GM18520 (cell line): ENCODE measurements at regions not wholly inside any gene's neighbourhood (a gene's known extent, or its start where the extent isn't known, plus 50 kb on each side); places are given as distances from the start of the nearest gene placed in this dataset.

ENCODE experiments used
- ATAC-seq: cut with Tn5 transposase; IDR thresholded peaks from one replicate; pipeline ENCODE4 v1.9.1; 2021; ENCODE audit not compliant: unreplicated experiment

DNA sequence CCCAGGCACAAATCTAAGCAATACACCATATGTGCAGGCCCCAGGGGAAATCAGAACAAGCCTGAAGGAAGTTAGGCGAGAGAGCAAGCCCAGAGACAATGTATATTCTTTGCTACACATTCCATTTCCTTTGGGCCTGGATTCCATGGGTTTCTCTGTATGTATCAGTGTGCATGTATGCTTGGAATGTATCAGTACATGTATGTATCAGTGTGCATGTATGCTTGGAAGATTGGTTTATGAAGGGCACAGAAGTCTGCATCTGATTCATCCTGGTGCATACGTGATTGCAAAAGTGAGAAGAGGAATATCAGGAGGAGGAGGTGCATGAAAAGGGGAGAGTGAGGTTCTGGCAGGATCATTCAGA lies 232.6 kb upstream of the ANKRD55 start:
- no peak for ATAC-seq

DNA sequence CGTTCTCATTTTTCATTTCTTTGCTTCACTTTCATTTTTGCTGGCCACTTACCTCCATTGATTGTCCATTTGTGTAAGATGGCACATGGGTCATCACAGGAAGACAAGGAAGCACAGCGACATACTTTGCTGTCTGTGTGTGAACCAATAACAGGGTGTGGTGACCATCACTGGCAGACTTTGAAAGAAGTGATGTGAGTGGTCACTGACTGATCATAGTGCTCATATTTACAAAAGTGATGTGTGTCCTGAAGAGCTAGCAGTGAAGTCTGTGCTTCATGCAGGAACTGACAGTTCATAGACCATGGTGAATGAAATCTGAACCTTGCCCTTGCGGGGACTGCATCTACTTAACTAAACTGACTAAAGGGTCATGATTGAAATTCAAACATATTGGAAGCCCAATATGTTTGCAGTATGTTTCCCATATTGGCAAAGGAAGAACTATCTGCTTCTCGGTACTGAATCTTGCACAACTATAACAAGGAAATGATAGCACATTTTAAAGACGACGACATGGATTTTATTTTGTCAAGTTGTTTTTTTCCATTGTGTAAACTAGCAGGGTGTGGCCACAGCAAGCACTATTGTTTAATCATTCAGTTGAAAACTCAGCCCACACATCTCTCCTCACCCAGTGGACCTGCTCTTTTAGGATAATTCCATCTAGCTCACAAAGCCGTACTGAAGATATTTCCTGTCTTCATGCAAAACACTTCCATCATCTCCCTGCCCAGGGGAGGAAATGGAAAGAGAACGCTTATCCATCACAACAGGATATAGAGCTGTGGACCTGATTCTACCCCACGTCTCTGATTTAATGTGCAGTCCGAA lies 232.0 kb upstream of the ANKRD55 start:
- ATAC-seq = no peak

DNA sequence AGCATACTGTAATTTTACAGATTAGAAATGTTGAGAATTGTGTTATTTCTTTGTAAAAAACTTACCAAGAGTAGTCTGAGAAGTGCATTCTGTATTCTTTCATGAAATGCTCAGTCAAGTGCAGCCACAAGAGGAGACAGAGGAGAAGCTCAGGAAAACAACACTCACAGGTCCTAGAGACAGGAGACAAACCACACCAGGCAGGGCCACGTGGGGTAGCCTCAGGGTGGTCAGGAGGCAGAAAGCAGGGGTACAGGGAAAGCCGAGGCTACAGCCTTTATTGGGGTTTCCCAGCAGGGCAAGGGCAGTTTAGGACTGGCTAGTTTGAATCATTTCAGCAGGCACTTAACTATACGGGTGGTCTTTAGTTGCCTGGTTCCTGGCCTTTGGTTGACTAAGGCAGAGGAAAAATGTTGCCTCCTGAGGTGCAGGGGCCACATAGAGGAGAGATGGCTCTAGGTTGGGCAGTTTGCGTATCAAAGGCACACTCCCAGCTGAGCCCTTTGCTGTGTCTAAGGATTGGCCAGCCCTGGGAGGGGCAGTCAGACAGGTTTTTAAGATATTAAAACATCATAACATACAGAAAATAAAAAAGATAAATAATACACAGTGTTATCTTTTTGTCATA lies 230.9 kb upstream of the ANKRD55 start:
- no peak for ATAC-seq

DNA sequence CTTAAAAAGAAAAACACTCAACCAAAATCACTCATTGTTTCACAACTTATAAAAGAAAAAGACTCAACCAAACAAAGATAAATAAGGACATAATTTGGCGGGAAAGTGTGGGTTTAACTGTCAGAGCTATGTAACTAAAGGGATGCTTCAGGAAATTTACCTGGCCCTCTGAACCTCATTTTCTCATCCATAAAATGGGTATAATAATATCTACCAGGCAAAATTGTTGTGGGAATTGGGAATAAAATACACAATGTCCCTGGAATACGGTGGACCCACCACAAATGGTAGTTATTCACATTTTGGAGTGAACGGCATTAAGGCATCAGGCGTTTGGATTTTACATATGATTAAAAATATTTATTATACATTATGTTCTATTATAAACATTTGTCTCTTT lies 228.5 kb upstream of the ANKRD55 start:
- ATAC-seq = no peak

DNA sequence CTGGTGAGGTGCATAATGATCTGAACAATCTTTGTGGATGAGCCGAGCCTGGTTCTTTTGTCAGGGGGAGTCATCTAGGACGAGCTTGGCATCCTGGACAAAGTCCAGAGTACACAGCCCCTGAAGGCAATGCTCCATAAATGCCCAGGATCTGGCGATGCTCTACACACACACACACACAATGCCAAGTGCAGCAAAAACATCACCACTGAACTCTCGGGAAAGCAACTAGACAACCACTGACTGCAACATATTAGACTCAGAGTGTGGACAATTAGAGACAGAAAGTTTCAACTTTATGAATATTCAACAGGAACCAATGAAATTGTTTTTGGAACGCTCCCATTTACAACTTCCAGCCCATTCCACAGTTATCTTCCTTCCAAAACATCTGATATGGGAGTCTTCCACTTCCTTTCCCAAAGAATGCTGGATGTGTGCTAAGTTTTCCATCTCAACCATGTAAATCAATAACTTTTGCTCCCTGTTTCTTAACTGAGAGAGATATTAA lies 227.6 kb upstream of the ANKRD55 start:
- no peak for ATAC-seq

DNA sequence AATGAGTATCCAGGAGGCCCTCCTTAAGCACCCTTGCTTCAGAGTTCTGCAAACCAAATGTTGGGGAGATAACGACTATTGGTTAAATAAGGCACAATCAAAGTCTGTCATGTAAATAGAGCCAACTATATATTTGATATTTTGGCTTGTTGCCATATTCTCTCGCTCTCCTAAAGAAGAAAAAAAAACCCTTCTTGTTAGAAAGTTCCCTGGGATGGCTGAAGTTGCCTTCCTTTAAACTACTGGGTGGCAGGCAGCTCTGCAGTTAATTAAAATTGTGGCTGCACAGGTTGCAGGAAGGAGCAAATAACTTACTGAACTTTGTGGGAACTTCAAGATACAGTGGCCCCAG lies 227.0 kb upstream of the ANKRD55 start:
- no peak for ATAC-seq

DNA sequence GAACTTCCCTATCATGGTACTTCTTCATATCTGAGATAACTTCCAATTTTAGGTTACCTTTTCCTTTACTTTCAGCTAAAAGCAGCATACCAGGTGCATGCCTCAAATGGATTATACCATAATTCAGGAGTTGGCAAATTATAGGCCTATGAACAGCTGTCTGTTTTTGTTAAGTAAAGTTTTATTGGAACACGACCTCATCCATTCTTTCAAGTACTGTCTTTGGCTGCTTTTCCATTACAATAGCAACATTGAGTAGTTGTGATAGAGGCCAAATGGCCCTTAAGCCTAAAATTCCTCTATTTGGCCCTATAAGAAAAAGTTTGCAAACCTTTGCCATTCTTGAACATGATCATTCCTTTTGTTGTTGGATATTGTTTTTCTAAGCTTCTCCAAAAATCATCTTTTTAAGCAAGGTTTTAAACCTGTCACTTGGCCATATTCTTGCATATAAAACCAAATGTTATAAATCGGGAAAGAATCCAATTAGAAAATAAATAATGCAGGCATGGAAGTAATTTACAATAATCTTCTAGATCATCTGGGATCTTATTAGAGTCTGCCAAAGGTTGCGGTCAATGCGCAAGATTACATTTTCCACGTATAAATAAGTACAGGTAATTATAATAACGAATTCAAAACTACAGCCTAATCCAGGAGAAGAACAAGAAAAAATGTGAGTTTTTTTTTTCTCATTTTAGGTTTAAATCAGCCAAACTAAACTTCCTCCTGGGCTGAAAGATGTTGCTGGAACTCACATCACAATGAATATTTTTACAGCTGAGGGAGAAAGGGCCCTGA lies 226.5 kb upstream of the ANKRD55 start:
- no peak for ATAC-seq

DNA sequence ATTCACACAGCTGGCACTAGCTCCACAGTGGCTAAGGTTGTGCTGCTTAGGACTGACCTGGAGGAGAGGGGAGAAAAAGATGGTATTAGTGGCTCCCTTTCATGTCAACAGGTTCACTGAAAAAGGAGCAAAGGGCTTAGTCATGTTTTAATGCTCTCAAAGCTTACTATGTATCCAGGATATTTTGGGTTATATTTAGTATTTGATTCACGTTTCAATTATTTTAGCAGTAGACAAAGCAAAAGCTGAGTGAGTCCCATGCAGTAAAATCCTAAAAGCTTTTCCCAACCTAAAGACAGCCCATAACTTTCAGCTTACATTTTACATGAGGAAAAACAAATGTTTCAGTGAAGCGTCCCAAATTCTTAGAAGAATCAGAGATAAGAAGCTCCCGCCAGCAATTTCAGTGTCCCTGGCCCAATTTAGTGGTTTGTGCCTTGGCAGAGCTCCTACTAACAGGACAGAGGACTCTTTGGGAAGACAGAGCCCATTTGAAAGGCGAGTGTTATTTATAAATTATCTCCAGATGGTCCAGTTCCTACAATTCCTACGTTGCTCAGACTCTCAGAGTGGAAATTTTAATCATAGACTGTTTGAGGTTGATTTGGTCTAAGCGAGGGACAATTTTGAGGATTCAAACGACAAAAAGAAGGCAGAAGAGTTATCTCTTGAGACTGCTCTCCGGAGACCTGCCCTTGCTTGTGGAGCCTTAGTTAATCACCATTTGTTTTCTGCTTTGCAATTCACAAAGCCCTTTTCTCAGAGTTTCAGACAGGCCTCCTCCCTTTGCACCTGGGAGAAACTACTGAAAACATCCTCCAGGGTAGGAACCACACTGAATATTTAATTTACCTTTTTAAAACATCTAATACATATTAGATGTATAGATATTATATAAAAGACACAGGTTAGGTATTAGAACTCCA lies 225.0 kb upstream of the ANKRD55 start:
- no peak for ATAC-seq

DNA sequence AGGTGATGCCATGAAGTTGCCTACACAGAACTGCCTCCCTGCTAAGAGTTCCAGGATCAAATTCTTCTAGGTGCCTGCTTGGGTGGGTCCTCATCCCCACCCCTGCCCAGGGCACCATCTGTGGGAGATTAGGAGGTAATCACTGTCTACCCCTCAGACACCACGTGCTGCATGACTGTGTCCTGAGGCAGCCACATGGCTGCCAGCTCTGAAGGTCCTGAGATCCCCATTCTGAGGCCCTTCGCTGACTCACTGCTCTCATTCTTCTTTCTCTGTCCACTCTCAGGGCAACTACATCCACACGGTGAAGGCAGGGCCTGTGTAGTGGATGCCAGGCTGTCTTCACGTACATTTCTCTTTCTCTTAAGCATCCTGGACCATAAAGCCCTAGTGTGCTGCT lies 222.9 kb upstream of the ANKRD55 start:
- ATAC-seq = no peak

DNA sequence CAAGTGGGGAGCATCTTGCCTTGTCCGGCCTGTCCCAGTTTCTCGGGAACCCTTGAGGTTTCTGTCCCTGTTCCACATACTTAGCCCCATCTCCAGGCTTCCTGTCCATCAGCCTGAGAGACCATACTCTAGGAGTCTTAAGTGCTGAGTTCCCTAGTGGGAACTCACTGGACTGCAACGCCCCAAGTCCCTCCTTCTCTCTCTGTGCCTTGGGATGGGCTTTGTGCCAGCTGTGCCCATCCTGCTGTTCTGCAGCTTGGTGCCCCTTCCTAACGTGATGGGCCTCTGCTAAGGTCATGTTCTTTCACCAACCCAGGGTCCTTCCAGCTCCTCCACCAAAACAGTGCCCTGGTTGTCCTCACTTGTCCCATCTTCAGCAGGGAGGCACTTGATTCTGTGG lies 222.3 kb upstream of the ANKRD55 start:
- no peak for ATAC-seq

DNA sequence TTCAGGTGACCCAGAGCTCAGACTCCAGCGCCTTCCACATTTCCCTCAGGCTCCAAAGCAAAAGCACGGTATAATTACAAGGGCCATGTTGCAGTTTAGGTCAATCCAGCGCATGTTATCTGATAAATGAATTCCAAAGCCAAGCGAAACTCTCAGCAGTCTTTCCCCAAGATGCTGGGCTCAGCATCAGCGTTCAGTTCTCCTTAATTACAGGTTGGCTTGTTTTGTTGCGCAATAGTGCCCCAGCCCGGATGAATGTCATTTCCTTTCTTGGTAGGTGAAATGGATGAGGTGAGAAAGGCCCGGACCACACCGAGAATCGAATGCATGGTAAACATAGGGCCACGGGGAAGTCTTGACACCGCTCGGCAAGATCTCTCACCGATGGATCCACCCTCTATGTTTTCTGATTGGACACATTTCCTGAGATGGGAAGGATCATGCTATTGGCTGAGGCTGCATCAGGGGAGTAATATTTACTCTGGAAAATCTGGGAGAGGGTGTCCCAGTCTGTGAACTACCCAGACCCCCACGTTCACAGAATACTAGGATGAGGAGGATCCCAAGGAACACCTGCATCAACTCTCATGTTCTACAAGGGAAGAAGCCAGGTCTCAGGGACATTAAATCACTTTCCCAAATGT lies 221.2 kb upstream of the ANKRD55 start:
- no peak for ATAC-seq

DNA sequence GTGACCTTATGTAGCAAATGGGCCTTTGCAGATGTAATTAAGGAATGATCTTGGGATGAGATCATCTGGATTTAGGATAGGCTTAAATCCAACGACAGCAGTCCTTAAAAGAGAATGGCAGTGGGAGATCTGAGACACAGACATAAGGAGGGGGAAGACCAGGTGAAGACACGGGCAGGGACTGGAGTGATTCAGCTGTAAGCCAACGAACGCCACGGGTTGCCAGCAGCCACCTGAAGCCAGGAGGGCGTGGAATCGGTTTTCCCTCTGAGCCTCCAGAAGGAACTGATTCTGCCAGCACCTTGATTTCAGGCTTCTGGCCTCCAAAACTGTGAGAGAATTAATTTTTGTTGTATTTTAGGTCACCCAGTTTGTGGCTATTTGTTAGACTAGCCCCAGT lies 218.6 kb upstream of the ANKRD55 start:
- no peak for ATAC-seq

DNA sequence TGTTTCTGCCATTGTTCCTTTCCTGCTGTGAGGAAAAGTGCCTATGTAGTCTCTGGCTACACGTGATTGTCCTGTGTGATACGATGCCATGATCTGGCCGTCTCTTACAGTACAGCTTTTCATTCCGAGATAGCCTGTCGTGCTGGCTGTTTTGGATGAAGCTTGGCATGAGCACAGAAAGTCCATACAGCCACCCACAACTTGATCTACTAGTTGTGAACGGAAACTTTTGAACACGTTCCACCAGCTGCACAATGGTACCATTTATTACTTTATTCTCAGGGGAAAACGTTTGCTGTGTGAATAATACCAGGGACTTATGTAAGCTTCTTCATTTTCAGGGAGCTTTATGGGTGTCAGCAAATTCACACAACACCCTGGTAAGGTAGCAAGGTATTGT lies 217.6 kb upstream of the ANKRD55 start:
- no peak for ATAC-seq

DNA sequence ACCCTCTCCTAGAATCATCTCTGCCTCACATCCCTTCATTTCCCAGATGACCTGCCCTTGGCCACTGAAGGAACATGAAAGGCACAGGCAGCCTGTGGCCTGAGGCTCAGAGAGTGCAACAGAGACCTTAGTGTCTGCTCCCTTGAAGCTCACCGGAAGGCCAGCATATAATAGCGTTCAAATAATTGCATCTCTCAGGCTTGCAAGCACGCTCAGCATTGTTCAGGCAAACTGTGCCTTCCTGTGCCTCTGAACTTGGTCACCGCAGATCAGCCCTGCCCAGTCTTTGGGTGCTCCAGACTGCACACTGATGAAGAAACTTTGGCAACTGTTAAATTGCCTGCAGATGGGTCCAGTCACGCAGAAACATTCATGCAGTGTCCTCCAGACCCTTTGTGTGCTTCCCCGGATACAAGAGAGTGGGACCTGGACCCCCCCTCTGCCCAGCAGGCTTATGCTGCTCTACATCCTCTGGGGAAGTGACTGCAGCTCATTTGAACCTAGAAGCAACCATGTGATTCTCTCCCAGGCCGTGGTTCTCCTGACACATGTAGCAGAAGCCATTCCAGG lies 216.0 kb upstream of the ANKRD55 start:
- ATAC-seq = no peak

DNA sequence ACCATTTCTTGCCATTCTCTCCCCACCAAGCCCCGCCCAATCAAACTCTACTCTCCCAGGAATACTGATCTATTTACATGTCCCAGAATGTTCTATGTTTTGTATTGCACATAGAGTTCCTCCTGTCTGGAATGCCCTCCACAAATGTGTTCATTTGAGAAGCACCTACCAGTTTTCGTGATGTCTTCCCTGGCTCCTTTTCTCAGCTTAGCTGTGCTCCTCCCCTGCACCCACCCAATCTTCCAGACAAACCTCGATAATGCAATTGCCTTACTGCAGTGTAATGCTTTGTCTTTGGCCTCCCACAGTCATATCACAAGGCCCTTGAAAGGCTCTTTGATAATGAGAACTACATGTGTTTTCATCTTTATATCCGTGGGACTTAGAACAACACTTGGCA lies 214.5 kb upstream of the ANKRD55 start:
- no peak for ATAC-seq

DNA sequence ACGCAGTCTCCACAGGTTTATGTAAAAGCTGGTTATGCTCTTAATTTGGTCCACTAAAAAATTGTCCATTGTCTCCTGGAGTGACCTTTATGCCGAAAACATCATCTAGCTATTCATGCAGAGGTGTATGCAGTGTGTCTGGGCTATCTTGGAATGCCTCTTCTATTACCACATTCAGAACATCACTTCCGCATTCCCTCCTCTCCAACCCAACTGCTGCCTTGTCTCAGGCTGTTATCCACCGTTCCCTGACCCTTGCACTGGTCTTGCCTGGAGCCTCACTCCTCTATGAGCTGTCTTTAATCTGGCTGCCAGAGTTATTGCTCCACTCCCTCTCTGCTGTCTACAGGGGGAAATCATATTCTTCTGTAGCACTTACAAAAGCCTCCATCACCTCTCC lies 214.1 kb upstream of the ANKRD55 start:
- no peak for ATAC-seq

DNA sequence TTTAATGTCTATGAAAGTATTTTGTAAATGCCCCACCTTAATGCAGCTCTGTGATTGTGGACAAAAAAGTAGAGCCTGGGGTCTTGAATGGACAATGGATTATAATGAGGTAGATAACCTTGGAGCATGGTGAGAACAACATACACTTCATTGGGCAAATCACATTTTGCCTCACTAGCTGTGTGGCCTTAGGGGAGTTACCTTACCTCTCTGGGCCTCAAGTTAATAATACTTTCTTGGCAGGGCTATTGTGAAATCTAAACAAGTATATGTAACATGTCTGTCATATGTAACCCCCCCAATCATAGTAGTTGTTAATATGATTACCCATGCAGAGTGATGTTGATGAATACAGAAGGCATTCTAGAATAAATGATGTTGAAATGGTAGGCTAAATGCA lies 213.6 kb upstream of the ANKRD55 start:
- no peak for ATAC-seq

DNA sequence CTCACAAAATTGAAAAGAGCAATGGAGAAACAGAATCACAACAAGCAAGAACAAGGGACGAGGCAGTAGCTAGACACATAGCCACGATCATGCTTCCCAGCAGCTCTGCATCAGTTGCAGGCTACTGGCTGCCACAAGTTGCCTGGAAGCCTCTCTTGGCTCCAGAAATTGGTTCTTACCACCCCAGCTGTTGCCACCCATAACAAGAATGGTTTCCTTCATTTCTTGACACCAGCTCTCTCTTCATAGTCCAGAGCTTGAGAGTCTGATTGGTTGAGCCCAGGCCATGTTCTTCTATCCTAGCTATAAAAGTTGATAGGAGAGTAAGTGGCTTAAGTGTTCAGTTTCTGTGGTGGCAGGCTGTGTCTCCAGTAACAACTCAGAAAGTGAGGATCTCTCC lies 210.7 kb upstream of the ANKRD55 start:
- no peak for ATAC-seq

DNA sequence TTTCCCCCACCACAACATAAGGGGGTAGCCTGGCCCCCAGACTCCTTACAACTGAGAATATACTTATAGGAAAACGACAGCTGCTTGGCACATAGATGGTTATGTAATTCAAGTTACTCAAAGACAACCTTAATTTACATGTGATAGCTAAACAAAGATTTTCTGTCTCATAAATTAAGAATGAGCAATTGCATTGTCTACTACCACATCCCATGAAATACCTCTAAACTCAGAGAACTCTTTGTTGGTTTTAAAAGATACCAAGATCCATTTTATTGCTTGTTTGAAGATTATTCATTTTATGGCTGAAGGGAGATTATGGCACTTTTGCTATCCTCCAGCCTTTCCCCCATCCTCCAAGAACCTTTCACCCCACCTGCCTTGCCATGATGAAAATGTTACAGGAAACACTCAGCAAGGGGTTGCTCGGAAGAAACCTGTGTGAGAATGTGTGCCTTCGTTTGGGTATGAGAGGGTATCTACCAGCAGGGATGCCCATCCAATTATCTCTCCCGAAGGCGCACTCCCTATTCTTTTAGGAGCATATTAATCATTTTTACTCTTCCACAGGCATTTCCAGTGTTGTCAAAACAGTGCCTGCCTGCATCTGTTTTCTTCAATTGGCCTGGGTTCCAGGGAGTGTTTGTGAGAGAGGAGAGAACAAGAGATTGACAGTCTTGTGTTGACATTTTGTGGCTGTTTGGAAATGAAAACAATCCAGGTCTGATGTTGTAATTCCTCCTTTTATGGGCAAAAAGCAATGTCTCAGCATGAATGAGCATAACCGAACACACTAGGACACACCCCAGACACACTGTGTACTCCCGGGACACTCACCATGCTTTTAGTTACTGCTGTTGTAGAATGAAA lies 208.0 kb upstream of the ANKRD55 start:
- ATAC-seq = no peak
